NCI-H1105 treated with DMSO at 0.1 percent for 48 hours (cell line): ENCODE measurements at regions not wholly inside any gene's neighbourhood (a gene's known extent, or its start where the extent isn't known, plus 50 kb on each side); places are given as distances from the start of the nearest gene placed in this dataset.
A peak's percentile ranks its signal among the peaks of the same experiment; 100 is the strongest.

ENCODE experiments used
- DNase-seq: peaks from one replicate; lab custom pipeline; 2025; lab: John Stamatoyannopoulos, UW

DNA sequence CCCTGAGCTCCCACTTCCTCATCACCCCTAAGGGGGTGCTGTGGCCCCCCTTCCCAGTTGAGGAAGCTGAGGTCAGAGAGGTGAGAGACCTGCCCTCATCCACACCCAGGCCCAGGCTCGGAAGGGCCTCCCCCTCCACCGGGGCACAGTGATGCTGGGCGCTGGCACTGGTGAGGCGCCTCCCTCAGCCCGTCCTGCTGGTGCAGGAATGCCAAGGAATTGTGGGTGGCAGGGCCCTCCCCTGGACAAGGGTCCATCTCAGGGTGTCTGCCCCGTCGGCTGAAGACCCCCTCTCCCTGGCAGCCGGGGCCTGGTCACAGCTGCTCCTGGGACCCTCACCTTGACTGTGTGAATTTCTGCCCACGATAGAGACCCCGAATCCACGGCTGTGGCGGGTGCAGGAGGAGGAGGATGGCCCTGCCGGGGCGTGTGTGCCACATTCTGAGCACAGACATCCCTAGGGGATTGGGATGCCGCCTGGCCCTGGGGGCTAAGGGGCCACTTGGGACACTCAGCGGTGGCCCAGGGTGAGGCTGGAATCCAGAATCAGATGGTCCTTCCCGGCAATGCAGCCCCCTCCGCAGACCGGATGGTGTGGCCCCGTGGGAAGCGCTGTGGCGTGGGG, 70.2 kb upstream of the GATA5 start:
- no peak for DNase-seq

DNA sequence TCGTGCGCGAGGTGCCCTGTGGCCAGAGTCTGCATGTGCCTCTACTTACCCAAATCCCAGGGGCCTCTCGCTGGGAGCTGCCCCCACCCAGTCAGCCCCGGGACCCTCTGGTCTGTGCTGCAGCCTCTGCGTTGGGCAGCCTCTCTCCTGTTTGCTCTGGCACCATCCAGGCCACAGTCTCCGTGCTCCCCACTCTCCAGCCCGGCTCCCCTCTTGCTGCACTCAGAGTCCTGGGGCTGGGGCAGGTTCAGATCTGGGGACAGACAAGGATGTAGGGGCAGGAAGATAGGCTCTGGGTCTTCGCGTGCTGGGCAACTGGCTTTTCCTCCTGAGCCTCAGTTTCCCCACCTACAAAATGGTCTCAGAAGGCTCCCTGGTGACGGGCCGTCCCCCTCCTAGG, 70.8 kb upstream of the GATA5 start:
- DNase-seq: no peak

DNA sequence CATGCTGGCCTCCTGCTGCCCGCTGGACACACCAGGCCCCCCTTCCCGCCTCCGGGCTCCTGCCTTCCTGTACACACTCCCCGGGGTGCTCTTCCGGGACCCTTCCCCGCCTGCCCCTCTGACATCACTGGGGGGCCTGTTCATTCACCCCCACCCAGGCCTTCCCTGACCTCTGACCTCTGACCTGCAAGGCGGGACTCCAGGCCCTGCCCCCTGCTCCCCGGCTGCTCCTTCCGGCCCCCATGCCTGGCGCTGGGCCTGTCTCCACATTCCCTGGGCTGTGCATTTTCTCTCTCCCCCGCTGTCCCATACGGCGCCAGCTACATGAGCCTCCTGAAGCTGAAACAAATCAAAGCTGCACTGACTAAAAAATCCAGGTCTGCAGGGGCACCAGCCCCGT, 71.6 kb upstream of the GATA5 start:
- no peak for DNase-seq

DNA sequence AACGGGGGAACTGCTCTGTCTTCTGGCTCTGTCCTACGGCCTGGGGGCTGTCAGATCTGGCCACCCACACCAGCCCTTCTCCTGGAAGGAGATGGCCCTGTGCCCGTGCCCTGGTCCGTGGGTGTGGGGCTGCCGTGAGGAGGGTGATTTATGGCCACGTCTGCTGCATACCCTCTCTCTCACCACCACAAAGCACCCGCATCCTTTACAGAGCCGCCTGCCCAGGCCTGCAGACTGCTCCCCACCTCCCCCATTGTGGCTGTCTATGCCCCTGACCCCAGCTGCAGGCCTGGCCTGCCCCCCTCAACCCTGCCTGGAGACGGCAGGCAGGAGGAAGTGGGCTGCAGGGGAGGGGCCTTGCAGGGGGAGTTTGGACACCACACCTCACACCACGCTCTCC, 72.7 kb upstream of the GATA5 start:
- no peak for DNase-seq

DNA sequence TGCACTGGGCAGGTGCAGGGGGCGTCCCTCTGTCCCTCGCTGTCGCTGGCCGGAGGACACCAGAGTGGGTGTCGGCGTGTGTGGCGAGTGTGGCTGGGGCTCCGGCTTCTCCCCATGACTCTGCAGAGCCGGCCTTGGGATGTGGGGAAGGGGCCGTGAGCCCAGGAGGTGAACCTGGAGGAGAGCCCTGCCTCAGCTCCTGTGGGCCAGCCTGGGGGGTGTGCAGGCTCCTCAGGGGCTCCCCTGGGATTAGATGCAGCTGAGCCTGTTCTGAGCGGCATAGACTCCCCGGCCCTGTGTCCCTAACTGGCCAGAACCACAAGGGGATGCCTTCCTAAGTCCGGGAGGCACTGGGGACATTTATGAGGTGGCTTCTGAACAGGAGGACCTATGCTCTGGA, 73.2 kb upstream of the GATA5 start:
- DNase-seq: no peak

DNA sequence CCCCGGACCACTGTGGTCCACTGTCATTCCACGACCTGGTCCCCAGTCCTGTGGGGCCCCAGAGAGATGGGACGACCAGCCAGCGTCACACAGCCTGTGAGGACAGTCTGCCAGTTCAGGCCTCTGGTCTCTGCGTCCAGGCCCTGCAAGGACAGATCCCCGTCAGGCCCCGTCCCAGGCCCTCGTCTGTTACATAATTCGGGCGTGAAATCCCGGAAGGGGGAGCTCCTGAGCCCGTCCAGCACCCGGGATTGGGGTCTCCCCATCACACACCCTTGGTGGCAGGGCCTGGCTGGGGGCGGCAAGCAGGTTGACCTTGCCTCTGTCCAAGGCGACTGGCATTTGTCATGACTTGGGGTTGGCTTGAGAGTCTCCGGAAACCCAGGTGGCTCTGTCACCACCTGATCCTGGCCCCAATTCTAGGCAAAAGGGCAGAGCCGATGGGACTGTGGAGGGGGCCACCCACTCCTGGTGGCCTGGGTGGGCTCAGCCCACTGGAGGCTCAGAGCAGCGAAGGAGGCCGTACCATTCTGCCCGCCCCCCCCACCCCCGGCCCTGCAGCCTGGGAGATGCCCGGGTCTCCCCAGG, 73.8 kb upstream of the GATA5 start:
- no peak for DNase-seq

DNA sequence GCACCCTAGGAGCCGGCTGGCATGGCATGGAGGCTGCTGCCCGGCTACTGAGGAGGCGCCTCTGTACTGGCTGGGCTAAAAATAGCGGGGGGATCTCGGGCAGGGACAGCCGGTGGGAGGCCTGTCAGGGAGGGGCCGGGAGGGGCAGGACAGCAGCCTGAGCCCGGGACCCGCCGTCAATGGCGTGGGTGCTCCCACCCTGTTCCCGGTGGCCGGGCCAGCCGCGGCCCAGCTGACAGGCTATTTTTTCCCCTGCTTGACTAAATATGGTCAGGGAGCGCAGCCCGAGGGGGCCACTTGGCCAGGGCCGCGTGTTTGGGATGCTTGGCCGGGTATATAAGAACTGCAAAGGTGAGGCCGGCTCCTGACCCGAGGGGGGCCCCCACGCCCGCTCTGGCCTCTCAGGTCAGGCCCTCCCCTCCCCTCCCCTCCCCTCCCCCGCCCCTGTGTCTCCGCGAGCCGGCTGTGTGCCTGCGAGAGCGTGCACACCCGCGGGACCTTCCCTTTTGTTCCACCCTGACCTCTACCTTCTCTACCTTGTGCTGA, 74.4 kb upstream of the GATA5 start:
- DNase-seq: no peak

DNA sequence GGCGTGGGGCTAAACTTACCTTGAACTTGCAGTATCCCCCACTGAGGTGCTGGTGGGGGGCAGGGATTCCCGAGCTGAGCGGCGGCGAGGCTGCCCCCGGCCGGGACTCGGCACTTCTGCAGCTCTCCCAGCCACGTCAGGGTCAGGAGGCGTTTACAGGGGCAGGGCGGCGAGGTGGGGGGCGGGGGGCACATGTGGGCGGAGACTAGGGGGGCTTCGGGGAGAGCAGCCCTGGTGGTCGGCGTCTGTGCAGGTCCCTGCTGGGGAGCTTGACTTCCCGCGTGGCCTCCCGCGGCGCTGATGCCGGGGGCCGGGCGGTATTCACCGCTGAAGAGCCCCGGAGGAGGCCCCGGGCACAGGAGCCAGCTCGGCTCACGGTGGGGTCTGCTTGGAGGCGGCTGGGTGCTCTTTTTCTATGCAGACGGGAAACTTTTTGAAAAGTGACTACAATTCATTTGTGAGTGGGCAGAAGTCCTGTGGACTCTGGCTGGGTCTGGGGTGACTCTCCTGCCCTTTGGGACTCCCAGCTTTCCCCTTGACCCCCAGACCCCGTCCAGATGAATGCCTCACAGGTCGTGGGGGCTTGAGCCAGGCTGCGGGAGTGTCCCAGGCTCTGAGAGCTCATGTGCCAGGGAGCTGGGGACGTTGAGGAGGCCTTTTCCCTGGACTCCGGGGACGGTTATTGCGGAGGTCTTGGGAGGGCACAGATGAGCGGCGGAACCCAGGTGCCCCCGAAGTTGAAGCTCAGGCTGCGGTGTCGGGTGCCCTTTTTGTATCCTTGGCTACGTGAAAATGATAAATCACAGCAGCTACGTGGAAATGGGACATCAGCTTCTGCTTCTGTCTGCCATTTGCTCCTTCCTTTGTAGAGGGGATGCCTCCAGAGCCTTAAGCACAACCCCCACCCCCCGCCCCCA, 75.9 kb upstream of the GATA5 start:
- peak; percentile 12 for DNase-seq

DNA sequence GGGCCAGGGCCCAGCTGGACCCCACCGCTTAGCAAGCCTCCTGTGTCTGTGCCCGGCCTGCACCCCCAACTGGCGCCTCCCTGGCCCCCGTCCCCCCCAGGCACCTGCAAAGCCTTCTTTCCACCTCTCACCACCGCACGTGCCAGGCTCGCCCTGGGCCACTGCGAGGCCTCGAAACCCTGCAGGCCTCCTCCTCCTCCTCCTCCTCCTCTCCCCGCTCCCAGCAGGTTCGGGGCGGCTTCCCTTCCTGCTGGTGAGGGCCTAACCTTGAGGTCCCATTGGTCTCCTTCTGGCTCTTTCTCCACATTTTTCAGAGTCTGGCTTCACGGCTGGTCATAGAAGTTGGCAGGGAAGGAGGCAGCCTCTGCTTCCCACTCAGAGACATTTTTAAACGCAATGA, 76.8 kb upstream of the GATA5 start:
- DNase-seq: no peak

DNA sequence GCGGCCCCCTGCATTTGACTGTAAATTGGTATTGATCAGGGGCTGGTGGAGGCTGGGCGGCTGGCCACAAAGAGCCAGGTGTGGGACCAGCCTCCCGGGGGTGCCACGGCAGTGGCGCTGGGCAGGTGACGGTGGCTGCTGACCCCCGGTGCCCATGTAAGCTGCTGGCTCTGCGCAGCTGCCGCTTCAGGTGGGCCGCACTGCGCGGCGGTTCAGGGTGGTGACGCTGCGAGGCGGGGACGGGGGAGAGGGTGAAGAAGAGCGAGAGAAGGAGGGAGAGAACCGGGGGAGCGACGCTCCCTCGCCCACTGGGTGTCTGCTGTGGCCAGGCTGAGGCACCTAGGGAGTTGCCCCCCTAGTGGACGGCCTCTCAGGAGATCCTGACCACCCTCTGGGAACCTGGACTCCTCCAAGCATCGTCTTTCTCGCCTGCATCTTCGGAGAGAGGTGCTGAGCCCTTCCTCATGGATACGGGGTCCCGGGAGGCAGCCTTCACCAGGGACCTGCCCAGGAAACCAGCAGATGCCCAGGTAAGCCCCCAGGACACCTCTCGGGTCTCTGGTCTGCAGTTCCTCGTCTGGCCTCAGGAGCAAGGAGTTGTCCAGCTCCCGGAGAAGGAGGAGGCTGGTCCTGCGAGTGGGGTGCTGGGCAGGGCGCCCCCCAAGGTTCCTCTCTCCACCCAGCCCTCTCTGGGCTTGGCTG, 77.5 kb upstream of the GATA5 start:
- DNase-seq: no peak

DNA sequence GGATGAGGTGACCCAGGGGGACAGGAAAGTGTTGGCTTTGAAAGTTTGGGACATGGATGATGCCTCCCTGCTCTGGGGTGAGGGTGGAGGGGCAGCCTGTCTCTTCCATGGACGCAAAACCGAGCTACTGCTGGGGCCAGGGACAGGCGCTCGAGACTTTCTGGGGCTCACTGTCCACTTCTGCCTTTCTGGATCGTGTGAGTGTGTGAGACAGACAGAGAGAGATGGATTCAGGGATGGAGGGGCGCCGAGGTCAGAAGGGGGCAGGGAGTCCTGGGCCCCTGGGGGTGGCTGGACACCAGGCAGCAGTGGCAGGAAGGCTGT, 78.0 kb upstream of the GATA5 start:
- DNase-seq: no peak

DNA sequence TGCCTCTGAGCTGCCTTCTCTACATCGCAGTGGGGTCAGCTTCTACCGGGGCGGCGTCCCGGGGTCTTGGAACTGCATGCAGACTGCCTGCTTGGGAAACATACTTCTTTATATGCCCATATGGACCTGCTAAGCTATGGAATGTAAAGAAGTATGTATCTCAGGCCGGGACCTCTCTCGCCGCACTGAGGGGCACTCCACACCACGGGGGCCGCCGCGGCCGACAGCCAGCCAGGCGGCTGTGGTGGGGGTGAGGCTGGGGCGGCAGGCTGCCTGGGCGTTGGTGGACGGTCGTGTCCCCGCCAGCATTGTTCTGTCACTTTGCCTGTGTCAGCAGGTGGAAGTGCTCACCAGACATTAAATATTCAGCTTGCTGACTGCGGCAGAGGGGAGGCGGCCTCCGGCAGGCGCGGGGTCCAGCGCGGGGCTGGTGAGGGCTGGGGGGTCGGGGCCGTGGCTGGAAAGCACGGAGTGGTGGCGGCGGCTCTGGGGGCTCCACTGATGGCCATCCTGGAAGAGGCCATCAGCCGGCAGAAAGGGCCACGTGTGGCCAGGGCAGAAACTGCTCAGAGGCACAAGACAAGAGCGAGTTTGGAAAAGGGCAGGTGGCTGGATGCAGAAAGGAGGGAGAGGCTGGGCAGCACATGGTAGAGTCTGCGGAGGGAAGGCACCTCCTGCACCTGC, 78.6 kb upstream of the GATA5 start:
- DNase-seq: no peak

DNA sequence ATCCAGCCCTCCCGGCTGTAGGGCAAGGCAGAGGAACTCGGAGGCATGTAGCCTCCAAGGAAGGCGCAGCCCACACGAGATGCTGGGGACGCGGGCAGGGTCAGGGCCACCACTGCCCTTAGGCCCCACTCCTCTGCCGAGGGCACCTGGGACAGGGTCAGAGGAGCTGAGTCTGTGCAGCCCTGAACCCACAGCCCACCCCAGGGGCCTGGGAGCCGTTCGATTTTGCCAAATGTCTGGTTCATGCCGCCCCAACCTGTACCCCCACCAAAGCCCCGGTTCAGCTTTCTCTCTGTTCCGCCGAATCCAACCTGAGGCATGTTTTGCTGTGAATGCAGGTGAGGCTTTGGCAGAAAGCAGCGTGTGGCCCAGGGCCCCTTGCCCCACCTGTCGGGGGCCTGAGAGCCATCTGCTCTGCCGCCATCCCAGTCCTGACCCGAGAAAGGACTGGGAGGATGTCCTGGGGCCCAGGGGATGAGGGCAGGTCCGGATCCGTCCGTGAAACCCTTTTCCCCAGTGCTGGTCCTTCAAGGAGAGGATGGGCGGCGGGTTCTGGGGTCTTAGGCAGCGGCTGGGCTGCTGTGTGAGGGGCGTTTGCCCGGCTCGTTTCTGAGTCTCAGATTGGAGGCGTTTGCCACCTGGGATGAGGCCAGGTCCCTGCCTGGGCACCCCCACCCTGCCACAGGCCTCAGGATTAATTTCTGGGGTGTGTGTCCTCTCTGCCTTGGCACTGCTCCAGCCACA, 79.3 kb upstream of the GATA5 start:
- no peak for DNase-seq

DNA sequence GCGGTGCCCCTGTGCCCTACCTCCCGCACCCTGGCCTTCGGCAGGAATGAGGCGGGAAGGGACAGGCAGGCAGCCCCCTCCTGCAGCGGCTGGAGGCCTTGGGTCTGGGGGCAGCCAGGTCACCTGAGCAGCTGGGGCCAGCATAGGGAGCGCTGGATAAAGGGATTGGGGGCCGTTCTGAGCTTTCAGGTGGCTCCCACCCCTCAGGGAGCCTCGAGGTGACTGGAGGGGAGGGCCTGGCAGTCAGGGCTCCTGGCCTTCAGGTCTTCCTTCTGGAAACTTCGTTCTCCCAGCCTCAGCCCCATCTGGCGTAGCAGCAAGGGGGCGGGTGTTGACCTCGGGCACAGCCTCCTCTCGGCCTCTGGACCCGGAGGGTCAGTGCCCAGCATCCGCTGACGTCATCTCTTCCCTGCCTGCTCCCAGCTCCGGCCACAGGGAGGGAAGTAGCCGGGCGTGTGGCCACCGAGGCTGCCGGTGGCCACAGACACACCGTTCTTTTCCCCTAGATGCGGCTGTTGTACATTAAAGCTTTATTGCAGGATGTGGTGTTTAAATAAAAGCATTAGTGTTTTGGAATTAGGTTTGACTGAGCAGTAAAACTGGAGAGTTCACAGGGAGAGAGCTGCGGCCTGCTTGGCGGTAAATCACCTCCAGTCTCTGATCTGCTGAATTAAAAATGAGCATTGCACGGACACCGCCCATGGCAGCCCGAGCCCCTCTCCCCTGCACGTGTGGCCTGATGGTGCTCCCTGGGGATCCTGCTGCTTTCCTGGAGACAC, 80.0 kb upstream of the GATA5 start:
- no peak for DNase-seq

DNA sequence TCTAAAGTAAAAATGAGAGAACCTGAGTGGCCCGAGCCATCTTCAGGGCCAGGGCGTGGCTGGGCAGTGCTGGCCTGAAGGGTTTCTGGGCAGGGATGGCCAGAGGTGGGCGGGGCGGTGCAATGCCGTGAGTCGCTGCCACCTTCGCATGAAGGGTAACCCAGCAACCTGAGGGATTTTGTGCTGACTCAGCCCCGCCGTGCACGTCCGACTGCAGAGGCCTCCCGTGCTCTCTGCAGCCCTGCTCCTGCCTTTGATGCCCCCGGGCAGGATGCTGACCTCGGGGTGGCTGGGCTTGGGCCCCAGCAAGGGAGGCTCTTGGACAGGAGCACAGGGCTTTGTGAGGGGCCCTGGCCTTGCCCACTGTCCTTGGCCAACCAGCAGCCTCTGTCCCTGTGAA, 81.7 kb upstream of the GATA5 start:
- no peak for DNase-seq

DNA sequence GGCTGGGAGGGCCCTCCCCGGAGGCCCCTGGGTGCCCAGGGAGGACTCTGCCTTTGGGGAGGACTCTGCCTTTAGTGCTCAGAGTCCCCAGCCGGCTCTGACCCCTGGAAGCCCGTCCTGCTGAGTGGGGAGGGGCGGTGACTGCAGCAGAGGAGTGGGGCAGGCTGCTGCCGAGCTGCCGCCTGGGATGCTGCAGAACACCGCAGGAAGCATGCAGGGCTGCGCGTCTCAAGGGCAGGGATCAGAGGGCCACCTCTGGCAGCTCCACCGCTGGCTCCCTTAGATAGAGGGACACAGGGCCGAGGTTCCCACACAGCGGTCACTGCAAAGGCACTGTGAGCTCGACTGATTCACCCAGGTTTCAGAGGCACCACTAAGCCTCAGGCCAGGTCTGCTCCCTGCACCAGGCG, 82.2 kb upstream of the GATA5 start:
- no peak for DNase-seq

DNA sequence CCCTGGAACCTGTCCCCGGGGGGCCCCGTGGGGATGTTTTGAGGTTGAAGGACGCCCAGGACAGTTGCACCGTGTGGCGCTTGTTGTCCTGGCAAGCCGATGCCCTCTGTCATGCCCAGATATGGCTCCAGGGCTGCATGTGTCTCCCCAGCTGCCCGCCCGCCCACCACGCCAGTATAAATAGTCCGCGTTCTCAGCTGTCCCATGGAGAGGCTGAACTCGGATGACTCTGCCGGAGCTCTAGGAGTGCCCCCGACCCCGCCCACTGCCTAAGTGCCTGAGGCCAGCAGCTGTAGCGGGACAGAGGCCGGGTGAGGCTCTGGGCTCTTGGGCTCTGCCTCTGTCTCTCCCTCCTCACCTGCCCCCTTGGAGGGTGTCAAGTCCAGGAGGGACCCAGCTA, 83.0 kb upstream of the GATA5 start:
- DNase-seq: no peak

DNA sequence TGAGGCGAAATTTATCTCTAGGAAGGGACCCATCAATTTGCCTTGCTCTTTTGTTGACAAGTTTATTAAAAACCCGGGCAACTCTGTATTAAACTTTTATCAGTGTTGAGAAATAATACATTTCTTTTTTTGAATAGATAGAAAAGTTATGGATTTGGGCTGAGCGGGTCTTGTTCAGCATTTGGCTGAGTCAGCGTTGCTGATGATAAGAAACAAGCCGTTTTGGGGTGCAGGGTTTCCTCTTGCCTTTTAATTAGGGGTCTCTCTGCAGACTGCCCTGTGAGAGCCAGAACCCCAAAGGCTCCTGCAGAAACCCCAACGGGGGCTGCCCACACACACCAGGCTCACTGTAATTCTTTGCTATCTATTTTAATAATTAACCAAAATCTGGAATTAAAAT, 82.1 kb upstream of the SLCO4A1 start:
- no peak for DNase-seq

DNA sequence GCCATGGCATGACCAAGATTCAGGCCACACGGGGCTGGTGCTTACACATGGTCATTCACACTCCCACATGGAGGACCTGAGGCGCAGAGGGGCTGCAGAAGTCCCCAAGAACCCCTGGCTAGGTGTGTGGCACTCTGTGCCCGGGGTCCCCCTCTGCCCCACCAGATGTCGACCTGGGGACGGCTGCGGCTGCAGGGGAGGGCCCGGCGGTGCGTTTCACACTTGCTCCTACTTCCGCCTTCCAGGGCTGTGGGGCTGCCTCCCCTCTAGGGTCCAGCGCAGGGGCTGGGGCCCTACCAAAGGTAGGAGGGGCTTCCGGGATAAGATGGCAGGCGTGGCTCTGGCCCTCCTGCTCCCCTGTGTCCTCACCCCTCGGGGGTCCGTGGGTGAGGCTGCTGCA, 81.1 kb upstream of the SLCO4A1 start:
- no peak for DNase-seq

DNA sequence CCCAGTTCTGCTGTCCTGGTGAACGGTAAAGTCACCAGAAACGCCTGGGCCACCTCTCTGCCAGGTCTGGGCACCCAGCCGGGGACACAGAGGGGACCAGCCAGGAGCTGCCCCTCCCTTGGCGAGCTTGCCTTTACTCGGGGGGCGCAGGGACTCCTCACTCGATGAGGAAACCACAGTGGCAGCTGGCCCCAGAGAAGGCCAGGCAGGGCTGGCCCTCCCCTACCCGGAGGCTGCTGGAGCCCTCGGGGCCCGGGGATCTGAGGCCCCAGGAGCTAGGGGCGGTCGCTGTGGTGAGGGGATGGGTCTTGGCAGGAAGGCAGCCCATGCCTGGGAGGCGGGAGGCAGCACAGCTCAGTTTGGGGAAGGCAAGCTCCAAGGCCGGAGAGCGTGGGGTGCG, 80.4 kb upstream of the SLCO4A1 start:
- DNase-seq: no peak

DNA sequence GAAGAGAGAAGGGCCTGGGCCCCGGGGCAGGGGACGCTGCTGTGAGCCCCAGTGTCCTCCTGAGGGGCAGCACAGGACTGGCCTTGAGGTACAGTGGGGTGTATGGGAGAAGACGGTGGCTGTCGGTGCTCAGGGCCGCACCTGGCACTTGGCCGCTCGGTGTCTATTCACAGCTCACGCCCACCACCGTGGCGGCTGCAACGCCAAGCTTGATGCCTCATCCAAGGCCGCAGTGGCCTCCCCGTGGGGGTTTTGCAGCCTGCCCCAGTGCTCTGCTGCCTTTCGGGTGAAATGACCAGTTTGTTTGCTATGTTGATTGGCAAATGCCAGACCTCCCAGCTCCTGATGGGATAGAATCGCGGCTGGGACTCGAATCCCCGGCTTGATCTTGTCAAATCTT, 79.5 kb upstream of the SLCO4A1 start:
- DNase-seq: no peak
